Upper lobe of left lung (tissue), 6 donors: ENCODE measurements at regions not wholly inside any gene's neighbourhood (a gene's known extent, or its start where the extent isn't known, plus 50 kb on each side); places are given as distances from the start of the nearest gene placed in this dataset.

Source experiments
- ATAC-seq, 2 donors: fragments of 200-7000 bp; cut with Tn5 transposase; one replicate each; pipeline ENCODE4 v1.9.1; 2022; ENCODE audit warnings: mild to moderate bottlenecking in 2 of 2, moderate library complexity in 2 of 2; ENCODE audit not compliant: low FRiP score in 2 of 2
- DNase-seq, 2 donors: peaks; one replicate each; pipeline ENCODE4 v3.0.0-alpha.2; 2019 to 2020
- H3K27ac ChIP-seq, 4 donors: fragments of 200-600 bp; sonication (generic); one replicate each; pipeline ENCODE4 v1.5.1; 2016 to 2019
- H3K27me3 ChIP-seq, 4 donors: fragments of 200-600 bp; sonication (generic); one replicate each; pipeline ENCODE4 v1.5.1; 2017 to 2019
- H3K36me3 ChIP-seq, 4 donors: fragments of 200-600 bp; sonication (generic); one replicate each; pipeline ENCODE4 v1.5.1; 2016 to 2019
- H3K4me1 ChIP-seq, 4 donors: fragments of 200-600 bp; sonication (generic); one replicate each; pipeline ENCODE4 v1.5.1; 2018 to 2019
- H3K4me3 ChIP-seq, 4 donors: fragments of 200-600 bp; sonication (generic); one replicate each; pipeline ENCODE4 v1.5.1; 2017 to 2019; ENCODE audit warnings: mild to moderate bottlenecking in 2 of 4, moderate library complexity in 1 of 4
- H3K9me3 ChIP-seq, 4 donors: fragments of 200-600 bp; sonication (generic); one replicate each; pipeline ENCODE4 v1.5.1; 2018 to 2019
- EP300 ChIP-seq, 4 donors: sonication (generic); formaldehyde crosslinking; IDR thresholded peaks; one replicate each; pipeline ENCODE4 v1.5.1; 2017; ENCODE audit warnings: antibody characterized with exemption in 4 of 4, control low read depth in 2 of 4
- POLR2A ChIP-seq, 4 donors: fragments of 450-650 bp; IDR thresholded peaks; one replicate each; pipeline ENCODE4 v1.5.1; 2016 to 2017; ENCODE audit warnings: antibody characterized with exemption in 4 of 4, mild to moderate bottlenecking in 2 of 4
- POLR2AphosphoS5 ChIP-seq, 2 donors: sonication (generic); formaldehyde crosslinking; IDR thresholded peaks; one replicate each; pipeline ENCODE4 v1.5.1; 2017; ENCODE audit warnings: antibody characterized with exemption in 2 of 2
- WGBS, 2 donors: methylation state at CpG; one replicate each; pipeline ENCODE4 v1.1.5; 2017 to 2018; 5-methylcytosine and 5-hydroxymethylcytosine counted together
- TF ChIP-seq, protein P1 (sequence below), 6 experiments: fragments of 450-650 bp in 4 of 6; fragments of 200-600 bp in 2 of 6; sonication (generic) in 2 of 6; IDR thresholded peaks; one replicate each; pipeline ENCODE4 v1.5.1; 2016 to 2019; ENCODE audit warnings: antibody characterized with exemption in 6 of 6
- donor health status: DM: no; HTN: no; CAD: no; lungs with moderate emphysema.
- donor health status: DM: no; HTN: yes; CAD: no; lungs with severe emphysema.

DNA sequence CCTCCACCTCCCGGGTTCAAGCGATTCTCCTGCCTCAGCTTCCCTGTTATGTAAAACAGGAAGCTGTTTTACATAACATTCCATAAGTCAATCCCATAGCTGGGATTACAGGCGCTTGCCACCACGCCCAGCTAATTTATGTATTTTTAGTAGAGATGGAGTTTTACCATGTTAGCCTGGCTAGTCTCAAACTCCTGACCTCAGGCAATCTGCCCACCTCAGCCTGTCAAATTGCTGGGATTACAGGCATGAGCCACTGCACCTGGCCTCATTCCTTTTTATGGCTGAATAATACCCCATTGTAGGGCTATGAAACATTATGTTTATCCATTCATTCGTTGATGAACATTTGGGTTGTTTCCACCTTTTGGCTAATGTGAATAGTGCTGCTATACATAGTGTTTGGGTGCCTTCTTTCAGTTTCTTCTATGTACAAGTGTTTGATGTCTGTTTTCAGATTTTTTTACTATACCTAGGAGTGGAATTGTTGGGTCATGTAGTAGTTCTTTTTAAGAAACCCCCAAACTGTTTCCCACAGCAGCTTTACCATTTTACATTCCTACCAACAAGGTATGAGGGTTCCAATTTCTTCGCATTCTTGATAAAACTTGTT, 138.7 kb upstream of the COL21A1 start:
- WGBS, 2 donors = 88 to 91% methylated on average over 6 of the region's 6 CpGs
- Histone ChIP-seq H3K4me3 (no peak overlapping the region), H3K9me3 (no peaks in the 10 kb centered on the region), H3K27me3 (no peaks in the 10 kb centered on the region), H3K4me1 (peaks cover 0 to 15% (median 3%) of the 10 kb centered on the region in 4 donors), H3K36me3 (no peaks in the 10 kb centered on the region), H3K27ac (no peak overlapping the region)
- no peak for TF ChIP-seq POLR2A (IDR thresholded peaks at IDR 0.05)
- no peak for TF ChIP-seq EP300 (IDR thresholded peaks at IDR 0.05)
- TF ChIP-seq, protein P1, sequence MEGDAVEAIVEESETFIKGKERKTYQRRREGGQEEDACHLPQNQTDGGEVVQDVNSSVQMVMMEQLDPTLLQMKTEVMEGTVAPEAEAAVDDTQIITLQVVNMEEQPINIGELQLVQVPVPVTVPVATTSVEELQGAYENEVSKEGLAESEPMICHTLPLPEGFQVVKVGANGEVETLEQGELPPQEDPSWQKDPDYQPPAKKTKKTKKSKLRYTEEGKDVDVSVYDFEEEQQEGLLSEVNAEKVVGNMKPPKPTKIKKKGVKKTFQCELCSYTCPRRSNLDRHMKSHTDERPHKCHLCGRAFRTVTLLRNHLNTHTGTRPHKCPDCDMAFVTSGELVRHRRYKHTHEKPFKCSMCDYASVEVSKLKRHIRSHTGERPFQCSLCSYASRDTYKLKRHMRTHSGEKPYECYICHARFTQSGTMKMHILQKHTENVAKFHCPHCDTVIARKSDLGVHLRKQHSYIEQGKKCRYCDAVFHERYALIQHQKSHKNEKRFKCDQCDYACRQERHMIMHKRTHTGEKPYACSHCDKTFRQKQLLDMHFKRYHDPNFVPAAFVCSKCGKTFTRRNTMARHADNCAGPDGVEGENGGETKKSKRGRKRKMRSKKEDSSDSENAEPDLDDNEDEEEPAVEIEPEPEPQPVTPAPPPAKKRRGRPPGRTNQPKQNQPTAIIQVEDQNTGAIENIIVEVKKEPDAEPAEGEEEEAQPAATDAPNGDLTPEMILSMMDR (IDR thresholded peaks at IDR 0.05) = no peak
- ATAC-seq (no peak), DNase-seq (no peak)

DNA sequence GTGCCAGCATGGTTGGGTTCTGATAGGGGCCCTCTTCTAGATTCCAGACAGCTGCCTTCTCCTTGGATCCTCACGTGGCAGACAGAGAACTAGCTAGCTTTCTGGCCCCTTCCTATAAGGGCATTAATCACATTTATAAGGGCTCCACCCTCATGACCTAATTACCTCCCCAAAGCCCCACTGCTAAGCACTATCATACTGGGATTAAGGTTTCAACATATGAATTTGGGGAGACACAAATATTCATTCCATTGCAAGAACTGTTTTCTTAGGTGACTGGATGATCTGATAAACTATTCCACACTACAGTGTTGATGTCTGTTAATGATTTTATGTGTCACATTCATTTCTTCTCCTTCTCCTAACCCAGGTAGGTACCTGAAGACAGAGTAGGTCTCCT, 135.8 kb upstream of the COL21A1 start:
- 75 to 85% methylated on average over 1 of the region's 1 CpG for WGBS, 2 donors
- DNase-seq = no peak
- Histone ChIP-seq H3K27me3 (no peaks in the 10 kb centered on the region), H3K4me3 (no peak overlapping the region), H3K27ac (no peak overlapping the region), H3K4me1 (peaks cover 0 to 10% (median 3%) of the 10 kb centered on the region in 4 donors), H3K36me3 (no peaks in the 10 kb centered on the region), H3K9me3 (no peaks in the 10 kb centered on the region)
- TF ChIP-seq, protein P1 (IDR thresholded peaks at IDR 0.05) = no peak
- TF ChIP-seq POLR2A (IDR thresholded peaks at IDR 0.05) (no peak), POLR2AphosphoS5 (IDR thresholded peaks at IDR 0.05) (no peak), EP300 (IDR thresholded peaks at IDR 0.05) (no peak)
- ATAC-seq = peak in 1 of 2 donors; percentile 36

DNA sequence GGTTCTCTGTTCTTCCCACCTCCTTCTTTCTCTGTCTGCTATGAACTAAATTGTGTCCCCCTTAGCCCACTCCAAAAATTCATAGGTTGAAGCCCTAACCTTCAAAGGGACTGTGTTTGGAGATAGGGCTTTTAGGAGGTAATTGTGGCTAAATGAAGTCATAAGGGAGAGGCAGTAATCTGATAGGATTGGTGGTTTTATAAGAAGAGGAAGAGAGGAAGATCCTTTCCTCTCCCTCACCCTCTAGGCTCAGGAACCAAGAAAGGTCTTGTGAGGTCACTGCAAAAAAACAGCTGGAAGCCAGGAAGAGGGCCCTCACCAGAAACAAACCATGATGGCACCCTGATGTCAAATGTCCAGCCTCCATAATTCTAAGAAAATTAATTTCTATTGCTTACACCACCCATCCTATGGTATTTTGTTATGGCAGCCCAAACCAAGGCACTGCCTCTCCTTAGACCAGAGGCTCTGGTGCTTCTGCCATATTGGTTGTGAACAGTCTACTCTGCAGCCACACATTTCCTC, 135.1 kb upstream of the COL21A1 start:
- ATAC-seq (no peak), DNase-seq (no peak)
- H3K9me3 ChIP-seq = no peaks in the 10 kb centered on the region
- no peak overlapping the region for H3K4me3 ChIP-seq
- TF ChIP-seq POLR2A (IDR thresholded peaks at IDR 0.05) (no peak), POLR2AphosphoS5 (IDR thresholded peaks at IDR 0.05) (no peak), EP300 (IDR thresholded peaks at IDR 0.05) (no peak)
- TF ChIP-seq, protein P1 (IDR thresholded peaks at IDR 0.05) = no peak
- peaks cover 0 to 3% (median under 1%) of the 10 kb centered on the region in 4 donors for H3K4me1 ChIP-seq
- H3K36me3 ChIP-seq = no peaks in the 10 kb centered on the region
- no peak overlapping the region for H3K27ac ChIP-seq
- H3K27me3 ChIP-seq = no peaks in the 10 kb centered on the region

DNA sequence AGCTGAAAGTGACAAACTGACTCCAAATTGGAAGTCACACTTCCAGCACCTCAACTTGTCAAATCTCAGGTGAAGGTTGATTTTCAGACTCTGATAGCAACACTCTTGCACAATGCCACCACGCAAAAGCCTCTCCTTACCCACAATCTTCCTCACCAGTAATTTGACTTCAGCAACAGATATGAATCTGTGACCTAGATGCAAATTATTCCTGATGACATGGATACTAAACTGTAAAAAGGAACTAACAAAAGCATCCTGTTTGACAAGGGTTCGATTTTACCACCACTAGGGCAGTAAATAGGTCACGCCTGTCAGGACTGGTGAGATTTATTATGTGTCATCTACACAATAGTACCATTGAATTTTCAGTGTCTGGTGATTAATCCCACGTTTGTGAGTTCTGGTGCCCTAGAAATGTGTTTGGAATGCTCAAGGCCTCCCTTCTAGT, 134.4 kb upstream of the COL21A1 start:
- ATAC-seq = no peak
- 47 to 55% methylated on average over 4 of the region's 4 CpGs for WGBS, 2 donors
- no peaks in the 10 kb centered on the region for H3K36me3 ChIP-seq
- DNase-seq = no peak
- H3K9me3 ChIP-seq = no peaks in the 10 kb centered on the region
- TF ChIP-seq EP300 (IDR thresholded peaks at IDR 0.05) (no peak), POLR2A (IDR thresholded peaks at IDR 0.05) (no peak), POLR2AphosphoS5 (IDR thresholded peaks at IDR 0.05) (peak in 1 of 2 donors; percentile 23)
- TF ChIP-seq, protein P1 (IDR thresholded peaks at IDR 0.05) = no peak
- no peaks in the 10 kb centered on the region for H3K27me3 ChIP-seq
- no peak overlapping the region for H3K4me3 ChIP-seq
- no peaks in the 10 kb centered on the region for H3K4me1 ChIP-seq
- H3K27ac ChIP-seq = no peak overlapping the region

DNA sequence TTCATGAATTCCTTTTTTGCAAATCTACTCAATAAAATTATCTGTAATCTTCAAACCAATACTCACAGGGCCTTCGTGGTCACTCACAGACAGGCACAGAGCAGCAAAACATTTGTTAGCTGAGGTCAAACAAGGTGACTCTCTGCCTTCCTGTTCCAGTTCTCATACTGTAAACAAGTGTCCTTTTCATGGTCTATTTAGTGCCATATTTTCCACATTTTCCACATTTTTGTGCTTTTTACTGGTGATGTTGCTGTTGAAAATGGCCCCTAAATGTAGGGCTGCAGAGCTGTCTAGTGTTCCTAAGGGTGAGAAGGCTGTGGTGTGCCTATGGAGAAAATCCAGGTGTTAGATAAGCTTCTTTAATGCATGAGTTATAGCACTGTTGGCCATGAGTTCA, 133.1 kb upstream of the COL21A1 start:
- TF ChIP-seq POLR2AphosphoS5 (IDR thresholded peaks at IDR 0.05) (no peak), POLR2A (IDR thresholded peaks at IDR 0.05) (no peak), EP300 (IDR thresholded peaks at IDR 0.05) (no peak)
- TF ChIP-seq, protein P1 (IDR thresholded peaks at IDR 0.05) = no peak
- DNase-seq (no peak), ATAC-seq (no peak)
- Histone ChIP-seq H3K4me1 (no peaks in the 10 kb centered on the region), H3K27me3 (no peaks in the 10 kb centered on the region), H3K9me3 (no peaks in the 10 kb centered on the region), H3K36me3 (no peaks in the 10 kb centered on the region), H3K4me3 (no peak overlapping the region), H3K27ac (no peak overlapping the region)
- WGBS, 2 donors = 46% methylated on average over 1 of the region's 1 CpG
